ENCODE measurements at regions not wholly inside any gene's neighbourhood (a gene's known extent, or its start where the extent isn't known, plus 50 kb on each side); places are given as distances from the start of the nearest gene placed in this dataset.
A peak's percentile ranks its signal among the peaks of the same experiment; 100 is the strongest.

DNA sequence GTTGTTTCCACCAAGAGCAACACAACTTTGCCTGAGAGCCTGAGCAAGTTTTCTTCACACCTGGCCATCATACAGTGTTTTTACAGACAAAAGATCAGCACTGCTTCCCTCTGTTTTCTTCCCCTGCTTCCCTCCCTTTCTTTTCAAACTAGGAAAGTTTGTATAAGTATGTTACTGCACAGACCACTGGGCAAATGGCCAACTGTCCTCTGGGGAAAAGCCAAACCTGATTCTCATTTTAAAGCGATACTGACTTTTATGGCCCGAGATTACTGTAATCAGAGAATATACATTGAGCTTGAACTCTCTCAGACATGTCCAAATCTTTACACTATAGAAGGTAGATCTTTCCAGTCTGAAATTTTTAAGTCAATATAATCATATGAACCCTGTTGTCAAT lies 415.0 kb downstream of the NFIB start:
- H3K4me1 ChIP-seq (ENCODE audit: insufficient read depth, low read length, poor library complexity, severe bottlenecking) = peaks cover 20% of the 10 kb centered on the region
- H3K36me3 ChIP-seq (ENCODE audit: insufficient read depth, low read length, poor library complexity, severe bottlenecking) = no peaks in the 10 kb centered on the region
- no peaks in the 10 kb centered on the region for H3K9me3 ChIP-seq (ENCODE audit: low read depth, low read length, poor library complexity, severe bottlenecking)
- CTCF ChIA-PET = no interaction called here
- no TSS peak for BruUV-seq (replicated peaks)
- no peak overlapping the region for H3K4me3 ChIP-seq (ENCODE audit: low read depth, low read length, poor library complexity, severe bottlenecking)
- intact Hi-C loops (cut with micrococcal nuclease; ENCODE audit: unreplicated experiment) = no loop called here
- TF ChIP-seq EZH2 (IDR thresholded peaks at IDR 0.05; ENCODE audit: borderline replicate concordance, low read depth, low read length, poor library complexity, severe bottlenecking) = no peak
- TF ChIP-seq, protein P1, sequence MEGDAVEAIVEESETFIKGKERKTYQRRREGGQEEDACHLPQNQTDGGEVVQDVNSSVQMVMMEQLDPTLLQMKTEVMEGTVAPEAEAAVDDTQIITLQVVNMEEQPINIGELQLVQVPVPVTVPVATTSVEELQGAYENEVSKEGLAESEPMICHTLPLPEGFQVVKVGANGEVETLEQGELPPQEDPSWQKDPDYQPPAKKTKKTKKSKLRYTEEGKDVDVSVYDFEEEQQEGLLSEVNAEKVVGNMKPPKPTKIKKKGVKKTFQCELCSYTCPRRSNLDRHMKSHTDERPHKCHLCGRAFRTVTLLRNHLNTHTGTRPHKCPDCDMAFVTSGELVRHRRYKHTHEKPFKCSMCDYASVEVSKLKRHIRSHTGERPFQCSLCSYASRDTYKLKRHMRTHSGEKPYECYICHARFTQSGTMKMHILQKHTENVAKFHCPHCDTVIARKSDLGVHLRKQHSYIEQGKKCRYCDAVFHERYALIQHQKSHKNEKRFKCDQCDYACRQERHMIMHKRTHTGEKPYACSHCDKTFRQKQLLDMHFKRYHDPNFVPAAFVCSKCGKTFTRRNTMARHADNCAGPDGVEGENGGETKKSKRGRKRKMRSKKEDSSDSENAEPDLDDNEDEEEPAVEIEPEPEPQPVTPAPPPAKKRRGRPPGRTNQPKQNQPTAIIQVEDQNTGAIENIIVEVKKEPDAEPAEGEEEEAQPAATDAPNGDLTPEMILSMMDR (conservative IDR thresholded peaks at IDR 0.05; ENCODE audit: low read depth, low read length) = no peak
- peak; percentile 30 for DNase-seq (ENCODE audit: low spot score)
- no peaks in the 10 kb centered on the region for H3K27me3 ChIP-seq (replicated peaks; ENCODE audit: insufficient read depth, low read depth, low read length, poor library complexity)
- POLR2A ChIA-PET (ENCODE audit: low non-redundant PET) = no interaction called here
- H3K27ac ChIP-seq (ENCODE audit: low read depth, low read length, poor library complexity, severe bottlenecking) = no peak overlapping the region

DNA sequence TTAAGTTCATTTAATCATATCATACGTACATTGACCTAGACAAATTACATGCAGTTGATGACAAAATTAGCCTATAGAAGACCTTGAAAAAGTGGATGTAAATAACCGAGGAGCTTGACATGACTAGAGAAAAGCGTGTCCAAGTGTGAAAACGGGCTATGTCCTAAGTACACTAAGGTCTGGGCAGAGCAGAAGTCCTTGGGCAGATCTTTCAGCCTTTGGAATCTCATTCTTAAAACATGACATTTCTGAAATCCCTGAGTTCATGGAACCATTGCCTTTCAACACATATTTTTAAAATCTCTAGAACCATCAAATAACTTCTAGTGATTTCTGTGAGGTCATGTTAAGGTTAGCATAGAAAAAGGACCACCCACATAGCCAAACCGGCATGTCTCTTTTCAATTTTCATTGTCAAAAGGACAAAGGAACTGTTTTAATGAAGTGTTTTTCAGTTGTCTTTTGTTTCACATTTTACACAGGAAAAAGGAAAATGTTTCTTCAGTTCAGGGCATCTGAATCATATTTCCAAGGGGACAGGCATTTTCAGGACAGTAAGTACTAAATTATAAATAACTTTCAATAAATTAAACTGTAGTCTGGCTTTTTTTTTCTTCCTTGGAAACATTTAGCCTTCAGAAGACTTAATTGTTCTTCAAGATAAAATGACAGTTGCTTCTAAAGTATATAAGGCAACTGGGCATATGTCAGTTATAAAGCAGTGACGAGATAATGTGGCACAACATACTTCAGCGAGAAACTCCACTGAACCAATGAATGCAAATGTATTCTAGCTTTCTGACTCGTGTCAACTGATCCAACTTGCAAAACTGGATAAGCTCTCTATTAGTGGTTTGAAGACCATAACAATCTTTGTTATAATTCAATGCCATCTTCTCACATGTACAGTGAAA lies 416.8 kb downstream of the NFIB start:
- H3K36me3 ChIP-seq (ENCODE audit: insufficient read depth, low read length, poor library complexity, severe bottlenecking) = no peaks in the 10 kb centered on the region
- ChIA-PET POLR2A (ENCODE audit: low non-redundant PET) (no interaction called here), CTCF (no interaction called here)
- no peaks in the 10 kb centered on the region for H3K27me3 ChIP-seq (replicated peaks; ENCODE audit: insufficient read depth, low read depth, low read length, poor library complexity)
- no peak for DNase-seq (ENCODE audit: low spot score)
- TF ChIP-seq, protein P1 (conservative IDR thresholded peaks at IDR 0.05; ENCODE audit: low read depth, low read length) = no peak
- H3K9me3 ChIP-seq (ENCODE audit: low read depth, low read length, poor library complexity, severe bottlenecking) = no peaks in the 10 kb centered on the region
- no TSS peak for BruUV-seq (replicated peaks)
- intact Hi-C loops (cut with micrococcal nuclease; ENCODE audit: unreplicated experiment) = no loop called here
- H3K27ac ChIP-seq (ENCODE audit: low read depth, low read length, poor library complexity, severe bottlenecking) = no peak overlapping the region
- H3K4me3 ChIP-seq (ENCODE audit: low read depth, low read length, poor library complexity, severe bottlenecking) = no peak overlapping the region
- peaks cover 20% of the 10 kb centered on the region for H3K4me1 ChIP-seq (ENCODE audit: insufficient read depth, low read length, poor library complexity, severe bottlenecking)

DNA sequence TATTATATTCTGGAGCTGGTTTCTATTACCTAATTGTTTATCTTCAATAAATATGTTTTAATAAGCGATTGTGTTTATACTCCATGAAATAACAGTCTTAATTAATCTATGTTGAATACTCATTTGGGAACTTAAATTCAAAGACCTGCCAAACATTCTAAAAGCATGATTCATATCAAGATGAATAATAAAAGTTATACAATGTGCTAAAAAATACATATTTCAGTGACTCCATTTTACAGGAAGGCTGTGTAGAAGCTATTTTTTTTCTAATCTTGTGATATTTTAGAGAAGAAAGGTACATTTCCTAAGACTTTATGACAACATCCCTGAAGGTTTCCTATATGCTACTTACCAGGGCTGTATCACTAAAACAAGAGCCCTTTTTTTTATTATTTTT lies 417.9 kb downstream of the NFIB start:
- intact Hi-C loops (cut with micrococcal nuclease; ENCODE audit: unreplicated experiment) = no loop called here
- DNase-seq (ENCODE audit: low spot score) = no peak
- no peaks in the 10 kb centered on the region for H3K36me3 ChIP-seq (ENCODE audit: insufficient read depth, low read length, poor library complexity, severe bottlenecking)
- no TSS peak for BruUV-seq (replicated peaks)
- ChIA-PET CTCF (no interaction called here), POLR2A (ENCODE audit: low non-redundant PET) (no interaction called here)
- H3K4me1 ChIP-seq (ENCODE audit: insufficient read depth, low read length, poor library complexity, severe bottlenecking) = peaks cover 20% of the 10 kb centered on the region
- H3K27ac ChIP-seq (ENCODE audit: low read depth, low read length, poor library complexity, severe bottlenecking) = no peak overlapping the region
- no peaks in the 10 kb centered on the region for H3K9me3 ChIP-seq (ENCODE audit: low read depth, low read length, poor library complexity, severe bottlenecking)
- H3K27me3 ChIP-seq (replicated peaks; ENCODE audit: insufficient read depth, low read depth, low read length, poor library complexity) = no peaks in the 10 kb centered on the region
- H3K4me3 ChIP-seq (ENCODE audit: low read depth, low read length, poor library complexity, severe bottlenecking) = no peak overlapping the region
- TF ChIP-seq, protein P1 (conservative IDR thresholded peaks at IDR 0.05; ENCODE audit: low read depth, low read length) = no peak
- no peak for TF ChIP-seq EZH2 (IDR thresholded peaks at IDR 0.05; ENCODE audit: borderline replicate concordance, low read depth, low read length, poor library complexity, severe bottlenecking)

Measured in A673 (cell line).